Small intestine (tissue), 7 donors: ENCODE measurements at regions not wholly inside any gene's neighbourhood (a gene's known extent, or its start where the extent isn't known, plus 50 kb on each side); places are given as distances from the start of the nearest gene placed in this dataset.

Experiments used
- DNase-seq, 2 donors: peaks; one replicate each; pipeline versions ENCODE4 v3.0.0 to v3.0.0-alpha.2; 2013
- FAIRE-seq: peaks from 2 replicates; lab custom pipeline; 2012; peaks lifted over from hg19 to GRCh38; lab: Jason Lieb, UNC
- H3K27ac ChIP-seq, 3 donors: one replicate each; pipeline ENCODE4 v1.5.1; 2013; ENCODE audit warnings: low read length in 2 of 3, mild to moderate bottlenecking in 2 of 3, control low read depth in 1 of 3, inconsistent platforms in 1 of 3, low read depth in 1 of 3, moderate library complexity in 1 of 3
- H3K27me3 ChIP-seq, 3 donors: one replicate each; pipeline ENCODE4 v1.6.1; 2013; ENCODE audit warnings: low read length in 3 of 3, inconsistent platforms in 1 of 3; ENCODE audit not compliant: control insufficient read depth in 3 of 3, insufficient read depth in 3 of 3
- H3K36me3 ChIP-seq, 3 donors: one replicate each; pipeline ENCODE4 v1.6.1; 2013; ENCODE audit warnings: low read length in 3 of 3, inconsistent platforms in 1 of 3, low read depth in 1 of 3, mild to moderate bottlenecking in 1 of 3, moderate library complexity in 1 of 3; ENCODE audit not compliant: control insufficient read depth in 3 of 3, insufficient read depth in 2 of 3
- H3K4me1 ChIP-seq, 3 donors: one replicate each; pipeline ENCODE4 v1.6.1; 2013; ENCODE audit warnings: low read length in 2 of 3, inconsistent platforms in 1 of 3, low read depth in 1 of 3, mild to moderate bottlenecking in 1 of 3, moderate library complexity in 1 of 3; ENCODE audit not compliant: control insufficient read depth in 3 of 3, insufficient read depth in 2 of 3
- H3K4me3 ChIP-seq, 3 donors: one replicate each; pipeline ENCODE4 v1.5.1; 2013; ENCODE audit warnings: low read length in 3 of 3, control low read depth in 1 of 3, inconsistent platforms in 1 of 3, low read depth in 1 of 3, mild to moderate bottlenecking in 1 of 3, moderate library complexity in 1 of 3
- H3K9me3 ChIP-seq, 2 donors: one replicate each; pipeline ENCODE4 v1.6.1; 2013; ENCODE audit warnings: low read depth in 1 of 2, low read length in 1 of 2; ENCODE audit not compliant: control insufficient read depth in 2 of 2, insufficient read depth in 1 of 2
- WGBS, 3 donors: extraction: QIAGEN DNeasy Blood & Tissue Kit; methylation state at CpG; one replicate each; pipeline ENCODE4 v1.1.7; 2013; 5-methylcytosine and 5-hydroxymethylcytosine counted together
- donor health status: healthy with polysubstance abuse.
- donor health status: control.
- donor health status: control.
- donor health status: Bipolar disorder and iron deficiency.
- donor health status: healthy.

DNA sequence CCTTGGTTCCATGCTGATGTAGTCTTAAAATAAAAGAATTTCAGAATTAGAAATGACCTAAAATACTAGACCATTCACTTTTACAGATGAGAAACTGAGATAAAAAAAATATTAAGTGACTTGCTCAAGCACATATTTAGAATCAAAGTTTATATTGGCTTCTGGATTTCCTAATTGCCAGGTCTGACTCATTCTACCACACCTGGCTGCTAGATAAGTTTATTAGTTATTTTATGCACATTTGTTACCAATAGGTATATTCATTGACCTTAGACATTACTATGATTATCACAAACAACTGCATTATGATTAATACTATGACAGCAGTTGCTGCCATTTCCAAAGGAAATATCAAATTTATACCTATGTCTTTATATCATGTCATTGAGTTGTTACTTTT lies 497.5 kb downstream of the RWDD3 start:
- no peaks in the 10 kb centered on the region for H3K36me3 ChIP-seq
- no peak for FAIRE-seq
- H3K27ac ChIP-seq, result no peak overlapping the region
- H3K9me3 ChIP-seq, result no peaks in the 10 kb centered on the region
- DNase-seq, result no peak
- no peak overlapping the region for H3K4me3 ChIP-seq
- no peaks in the 10 kb centered on the region for H3K4me1 ChIP-seq
- H3K27me3 ChIP-seq, result no peaks in the 10 kb centered on the region

DNA sequence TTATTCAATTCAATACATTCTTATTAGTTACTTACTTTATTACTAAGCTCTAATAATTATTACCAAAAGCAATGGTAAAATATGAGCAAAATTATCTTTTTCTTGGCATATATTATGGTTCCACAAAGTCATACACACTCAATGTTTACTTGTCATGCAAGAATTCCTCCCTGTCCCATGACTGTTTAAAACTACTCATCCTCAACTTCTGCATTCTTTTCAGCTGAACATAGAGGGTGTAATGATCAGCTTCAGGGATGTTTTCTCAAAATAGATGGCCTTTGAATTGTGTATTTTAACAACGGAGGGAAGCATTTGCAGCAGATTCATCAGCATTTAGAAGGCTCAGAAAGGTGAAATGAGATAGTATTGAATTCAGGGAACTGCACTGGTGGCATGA lies 499.0 kb downstream of the RWDD3 start:
- Histone ChIP-seq H3K27me3 (no peaks in the 10 kb centered on the region), H3K4me3 (no peak overlapping the region), H3K27ac (no peak overlapping the region), H3K36me3 (no peaks in the 10 kb centered on the region), H3K4me1 (no peaks in the 10 kb centered on the region), H3K9me3 (no peaks in the 10 kb centered on the region)
- 62 to 79% (median 62%) methylated on average over 1 of the region's 1 CpG for WGBS, 3 donors
- FAIRE-seq (no peak), DNase-seq (no peak)

DNA sequence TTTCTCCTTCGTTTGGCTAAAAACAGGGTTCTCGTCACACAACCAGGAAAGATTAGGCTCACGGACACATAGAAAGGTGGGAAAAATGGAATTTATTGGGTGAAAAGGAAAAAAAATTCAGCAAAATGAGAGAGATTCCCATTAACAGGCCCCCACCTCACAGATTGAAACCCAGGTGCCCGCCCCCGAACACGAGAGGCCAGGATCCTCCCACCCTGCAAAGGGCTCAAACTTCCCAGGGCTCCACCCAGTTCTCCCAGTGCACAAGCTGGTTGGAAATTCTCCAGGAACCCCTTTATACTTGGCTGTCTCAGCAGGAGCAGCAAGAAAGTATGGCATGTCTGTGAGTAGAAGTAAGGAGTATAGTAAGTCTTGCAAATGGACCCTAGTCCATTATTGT lies 499.7 kb downstream of the RWDD3 start:
- Histone ChIP-seq H3K9me3 (no peaks in the 10 kb centered on the region), H3K4me3 (no peak overlapping the region), H3K27ac (no peak overlapping the region), H3K4me1 (no peaks in the 10 kb centered on the region), H3K27me3 (no peaks in the 10 kb centered on the region), H3K36me3 (no peaks in the 10 kb centered on the region)
- no peak for FAIRE-seq
- DNase-seq, result no peak
- 79 to 85% (median 82%) methylated on average over 6 of the region's 6 CpGs for WGBS, 3 donors

DNA sequence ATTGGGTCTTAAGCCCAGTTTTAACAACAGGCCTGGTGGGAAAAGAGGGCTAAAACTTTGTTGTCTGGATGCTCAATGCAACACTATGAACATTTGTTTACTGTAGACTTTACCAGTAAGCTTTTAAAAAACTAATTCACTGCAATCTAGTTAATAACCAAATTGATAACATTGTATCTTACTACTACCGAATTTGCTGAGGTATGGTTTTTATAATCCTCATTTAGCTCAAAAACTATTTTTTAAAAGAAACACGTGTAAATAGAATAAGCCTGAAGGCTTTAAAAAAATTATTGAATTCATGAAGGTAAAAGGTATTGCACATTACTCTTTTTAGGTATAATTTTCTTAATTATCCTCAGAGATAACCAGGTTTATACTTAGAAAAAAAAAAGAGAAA lies 500.6 kb downstream of the RWDD3 start:
- H3K4me3 ChIP-seq, result no peak overlapping the region
- FAIRE-seq (no peak), DNase-seq (no peak)
- H3K4me1 ChIP-seq, result no peaks in the 10 kb centered on the region
- H3K27ac ChIP-seq, result no peak overlapping the region
- H3K9me3 ChIP-seq, result no peaks in the 10 kb centered on the region
- WGBS, 3 donors, result 61 to 70% (median 68%) methylated on average over 2 of the region's 2 CpGs
- H3K36me3 ChIP-seq, result no peaks in the 10 kb centered on the region
- H3K27me3 ChIP-seq, result no peaks in the 10 kb centered on the region

DNA sequence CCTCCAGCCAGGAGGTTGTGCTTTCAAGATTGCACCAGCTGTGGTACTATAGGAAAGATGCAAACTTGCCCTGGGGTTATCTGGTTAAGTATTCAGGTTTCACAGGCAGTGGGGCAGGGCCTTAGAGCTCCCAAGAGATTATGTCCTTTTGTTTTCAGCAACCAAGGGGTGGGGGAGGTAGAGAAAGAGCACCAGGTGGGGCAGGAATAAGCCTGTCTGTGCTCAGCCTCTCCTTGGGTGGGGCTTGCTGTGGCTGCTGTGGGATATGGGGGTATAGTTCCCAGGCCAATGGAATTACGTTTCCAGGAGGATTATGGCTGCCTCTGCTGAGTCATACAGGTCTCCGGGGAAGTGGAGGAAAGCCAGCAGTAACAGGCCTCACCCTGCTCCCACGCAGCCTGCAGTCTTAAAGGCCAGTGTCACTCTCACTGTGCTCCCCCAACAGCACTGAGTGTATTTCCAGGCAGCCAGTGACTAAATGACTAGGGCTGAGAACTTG lies 508.6 kb downstream of the RWDD3 start:
- Histone ChIP-seq H3K27ac (no peak overlapping the region), H3K4me3 (no peak overlapping the region), H3K9me3 (no peaks in the 10 kb centered on the region), H3K36me3 (no peaks in the 10 kb centered on the region), H3K4me1 (no peaks in the 10 kb centered on the region), H3K27me3 (no peaks in the 10 kb centered on the region)
- FAIRE-seq (no peak), DNase-seq (no peak)
- whole genome bisulfite sequencing, 3 donors, result 22 to 58% (median 46%) methylated on average over 3 of the region's 3 CpGs

DNA sequence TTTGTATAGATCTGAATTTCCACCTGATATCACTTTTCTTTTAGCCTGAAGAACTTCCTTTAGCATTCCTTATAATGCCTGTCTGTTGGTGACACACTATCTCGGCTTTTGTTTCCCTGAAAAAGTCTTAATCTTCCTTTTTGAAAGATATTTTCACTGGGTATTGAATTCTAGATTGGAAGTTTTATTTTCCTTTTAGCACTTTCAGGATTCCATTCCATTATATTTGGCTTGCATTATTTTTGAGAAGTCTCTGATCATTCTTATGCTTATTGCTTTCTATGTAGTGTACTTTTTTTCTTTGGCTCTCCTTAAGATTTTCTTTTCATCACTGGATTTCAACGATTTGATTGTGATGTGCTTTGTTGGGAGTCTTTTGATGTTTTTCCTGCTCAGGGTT lies 510.7 kb downstream of the RWDD3 start:
- WGBS, 3 donors, result 45 to 48% (median 45%) methylated on average over 2 of the region's 2 CpGs
- Histone ChIP-seq H3K4me1 (no peaks in the 10 kb centered on the region), H3K27ac (no peak overlapping the region), H3K27me3 (no peaks in the 10 kb centered on the region), H3K4me3 (no peak overlapping the region), H3K9me3 (no peaks in the 10 kb centered on the region), H3K36me3 (no peaks in the 10 kb centered on the region)
- DNase-seq (no peak), FAIRE-seq (no peak)

DNA sequence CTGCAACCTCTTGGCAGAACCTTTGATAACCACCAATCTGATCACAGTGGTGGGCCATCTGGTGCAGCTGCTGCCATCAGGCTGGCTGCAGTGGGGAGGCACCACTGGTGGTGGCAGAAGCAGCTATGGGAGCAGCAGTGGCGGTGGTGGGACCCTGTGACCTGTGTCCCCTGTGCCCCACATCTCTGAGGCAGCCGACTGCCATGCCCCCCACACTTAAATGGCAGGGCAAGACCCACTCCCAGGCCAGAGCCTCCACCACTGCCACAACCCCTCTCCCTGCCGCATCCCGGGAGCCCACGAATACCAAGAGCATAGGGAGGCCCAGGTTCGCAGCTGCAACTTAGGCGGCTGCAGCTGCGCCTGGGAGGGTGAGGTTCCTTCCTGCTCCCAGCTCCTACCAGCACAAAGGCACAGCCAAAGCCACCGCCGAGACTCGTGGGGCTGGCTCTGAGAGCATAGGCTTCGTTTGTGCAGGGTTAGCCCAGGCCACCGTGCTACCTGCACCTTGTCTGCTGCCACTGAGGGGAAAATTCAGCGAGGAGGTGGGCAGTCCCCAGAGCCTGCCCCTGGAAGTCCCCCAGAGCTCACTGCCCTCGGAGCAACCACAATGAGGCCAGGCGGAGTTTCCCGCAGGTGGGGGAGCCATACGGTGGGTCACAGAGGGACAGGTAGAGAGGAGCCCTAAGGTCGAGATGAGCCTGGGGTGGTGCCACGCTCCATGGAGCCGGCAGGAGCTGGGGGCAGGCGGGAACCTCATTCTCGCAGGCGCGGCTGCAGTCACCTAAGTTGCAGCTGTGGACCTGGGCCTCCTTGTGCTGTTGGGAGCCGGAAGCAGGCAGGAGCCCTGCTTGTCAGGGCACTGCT lies 518.7 kb downstream of the RWDD3 start:
- 89 to 92% (median 90%) methylated on average over 26 of the region's 26 CpGs for WGBS, 3 donors
- H3K4me3 ChIP-seq, result no peak overlapping the region
- H3K36me3 ChIP-seq, result no peaks in the 10 kb centered on the region
- DNase-seq (no peak), FAIRE-seq (no peak)
- H3K27me3 ChIP-seq, result no peaks in the 10 kb centered on the region
- H3K27ac ChIP-seq, result no peak overlapping the region
- H3K4me1 ChIP-seq, result no peaks in the 10 kb centered on the region
- H3K9me3 ChIP-seq, result peaks cover 0 to 26% of the 10 kb centered on the region in 2 donors

DNA sequence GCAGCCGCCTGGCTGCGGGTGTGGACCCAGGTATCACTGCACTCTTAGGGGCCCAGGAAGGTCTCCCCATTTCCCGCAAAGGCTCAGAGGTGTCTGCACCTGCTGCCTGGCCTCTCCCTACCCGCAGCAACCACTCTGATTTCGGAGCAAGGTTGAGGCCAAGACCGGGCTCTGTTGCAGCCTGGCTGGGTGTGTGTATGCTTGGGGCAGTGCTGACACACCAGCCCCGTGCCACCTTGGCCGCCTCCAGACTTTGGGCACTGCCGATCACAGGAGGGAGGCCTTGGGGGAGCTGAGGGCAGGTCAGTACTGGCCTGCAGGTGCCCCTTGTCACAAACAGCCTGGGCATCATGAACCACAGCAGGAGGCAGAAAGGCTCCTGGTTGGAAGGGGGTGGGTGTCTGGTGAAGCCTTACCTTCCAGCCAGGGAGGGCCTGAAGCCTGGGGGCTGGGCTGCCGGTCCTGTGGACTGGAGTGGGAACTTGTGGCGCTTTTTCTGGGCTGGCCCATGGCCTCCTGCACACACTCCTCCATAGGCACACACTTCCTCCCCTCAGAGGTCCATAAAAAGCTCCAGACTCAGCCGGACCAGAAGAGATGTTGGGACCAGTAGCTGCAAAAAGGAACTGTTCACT lies 519.5 kb downstream of the RWDD3 start:
- no peak for FAIRE-seq
- H3K36me3 ChIP-seq, result no peaks in the 10 kb centered on the region
- H3K27me3 ChIP-seq, result no peaks in the 10 kb centered on the region
- no peak for DNase-seq
- WGBS, 3 donors, result 91 to 94% (median 91%) methylated on average over 12 of the region's 12 CpGs
- H3K4me1 ChIP-seq, result no peaks in the 10 kb centered on the region
- peaks cover 0 to 26% of the 10 kb centered on the region in 2 donors for H3K9me3 ChIP-seq
- no peak overlapping the region for H3K4me3 ChIP-seq
- H3K27ac ChIP-seq, result no peak overlapping the region
